ENCODE measurements at regions not wholly inside any gene's neighbourhood (a gene's known extent, or its start where the extent isn't known, plus 50 kb on each side); places are given as distances from the start of the nearest gene placed in this dataset.

- Mint-ChIP-seq H3K27me3 (ENCODE audit: low read depth in 2 of 2) (no peaks in the 10 kb centered on the region), H3K27ac (no peak overlapping the region), H3K4me3 (no peak overlapping the region), H3K36me3 (no peaks in the 10 kb centered on the region), H3K9me3 (peaks cover 6 to 7% of the 10 kb centered on the region in 2 donors), H3K4me1 (no peaks in the 10 kb centered on the region)
- H3K36me3 ChIP-seq (ENCODE audit: control insufficient read depth, insufficient read depth, low read length): no peaks in the 10 kb centered on the region
- H3K4me3 ChIP-seq (ENCODE audit: low read length): no peak overlapping the region
- no peaks in the 10 kb centered on the region for H3K9me3 ChIP-seq (ENCODE audit: control insufficient read depth, insufficient read depth, low read length)
- H3K27ac ChIP-seq (ENCODE audit: low read length): no peak overlapping the region
- 84% methylated on average over 4 of the region's 4 CpGs for WGBS (ENCODE audit: insufficient coverage)
- H3K27me3 ChIP-seq (ENCODE audit: control insufficient read depth, insufficient read depth, low read length): no peaks in the 10 kb centered on the region
- TF ChIP-seq CTCF (IDR thresholded peaks at IDR 0.05): no peak
- intact Hi-C loops (cut with micrococcal nuclease): no loop called here
- ATAC-seq (no peak), DNase-seq (no peak)
- H3K4me1 ChIP-seq (ENCODE audit: control insufficient read depth, insufficient read depth, low read length): no peaks in the 10 kb centered on the region
Measured at GRCh38 chr5:61896811-61897210, 409.2 kb upstream of the KIF2A start.

GRCh38 chr5:61897251-61897650 lies 408.8 kb upstream of the KIF2A start:
- no peak overlapping the region for H3K4me3 ChIP-seq (ENCODE audit: low read length)
- H3K4me1 ChIP-seq (ENCODE audit: control insufficient read depth, insufficient read depth, low read length): no peaks in the 10 kb centered on the region
- H3K36me3 ChIP-seq (ENCODE audit: control insufficient read depth, insufficient read depth, low read length): no peaks in the 10 kb centered on the region
- no peak overlapping the region for H3K27ac Mint-ChIP-seq
- no peak overlapping the region for H3K27ac ChIP-seq (ENCODE audit: low read length)
- peaks cover 6 to 7% of the 10 kb centered on the region in 2 donors for H3K9me3 Mint-ChIP-seq
- H3K9me3 ChIP-seq (ENCODE audit: control insufficient read depth, insufficient read depth, low read length): no peaks in the 10 kb centered on the region
- no peak overlapping the region for H3K4me3 Mint-ChIP-seq
- ATAC-seq (no peak), DNase-seq (no peak)
- no peaks in the 10 kb centered on the region for H3K36me3 Mint-ChIP-seq
- no peaks in the 10 kb centered on the region for H3K27me3 Mint-ChIP-seq (ENCODE audit: low read depth in 2 of 2)
- no peaks in the 10 kb centered on the region for H3K4me1 Mint-ChIP-seq
- H3K27me3 ChIP-seq (ENCODE audit: control insufficient read depth, insufficient read depth, low read length): no peaks in the 10 kb centered on the region
- no peak for TF ChIP-seq CTCF (IDR thresholded peaks at IDR 0.05)
- intact Hi-C loops (cut with micrococcal nuclease): no loop called here

GRCh38 chr5:61901997-61902396 lies 404.0 kb upstream of the KIF2A start:
- DNase-seq (no peak), ATAC-seq (no peak)
- Histone ChIP-seq H3K9me3 (ENCODE audit: control insufficient read depth, insufficient read depth, low read length) (no peaks in the 10 kb centered on the region), H3K27me3 (ENCODE audit: control insufficient read depth, insufficient read depth, low read length) (no peaks in the 10 kb centered on the region), H3K27ac (ENCODE audit: low read length) (no peak overlapping the region), H3K4me3 (ENCODE audit: low read length) (no peak overlapping the region), H3K36me3 (ENCODE audit: control insufficient read depth, insufficient read depth, low read length) (no peaks in the 10 kb centered on the region), H3K4me1 (ENCODE audit: control insufficient read depth, insufficient read depth, low read length) (no peaks in the 10 kb centered on the region)
- 84% methylated on average over 5 of the region's 5 CpGs for WGBS (ENCODE audit: insufficient coverage)
- H3K27me3 Mint-ChIP-seq (ENCODE audit: low read depth in 2 of 2): no peaks in the 10 kb centered on the region
- no peak for TF ChIP-seq CTCF (IDR thresholded peaks at IDR 0.05)
- no peaks in the 10 kb centered on the region for H3K4me1 Mint-ChIP-seq
- H3K36me3 Mint-ChIP-seq: no peaks in the 10 kb centered on the region
- H3K4me3 Mint-ChIP-seq: no peak overlapping the region
- no peak overlapping the region for H3K27ac Mint-ChIP-seq
- intact Hi-C loops (cut with micrococcal nuclease): no loop called here
- H3K9me3 Mint-ChIP-seq: peaks cover 2 to 4% of the 10 kb centered on the region in 2 donors

GRCh38 chr5:61904730-61905129 lies 401.3 kb upstream of the KIF2A start:
- H3K27ac Mint-ChIP-seq: no peak overlapping the region
- Histone ChIP-seq H3K4me3 (ENCODE audit: low read length) (no peak overlapping the region), H3K9me3 (ENCODE audit: control insufficient read depth, insufficient read depth, low read length) (no peaks in the 10 kb centered on the region), H3K4me1 (ENCODE audit: control insufficient read depth, insufficient read depth, low read length) (no peaks in the 10 kb centered on the region), H3K27me3 (ENCODE audit: control insufficient read depth, insufficient read depth, low read length) (no peaks in the 10 kb centered on the region), H3K27ac (ENCODE audit: low read length) (no peak overlapping the region), H3K36me3 (ENCODE audit: control insufficient read depth, insufficient read depth, low read length) (no peaks in the 10 kb centered on the region)
- no peak for TF ChIP-seq CTCF (IDR thresholded peaks at IDR 0.05)
- intact Hi-C loops (cut with micrococcal nuclease): no loop called here
- no peaks in the 10 kb centered on the region for H3K36me3 Mint-ChIP-seq
- no peaks in the 10 kb centered on the region for H3K27me3 Mint-ChIP-seq (ENCODE audit: low read depth in 2 of 2)
- ATAC-seq (no peak), DNase-seq (no peak)
- H3K4me1 Mint-ChIP-seq: no peaks in the 10 kb centered on the region
- H3K4me3 Mint-ChIP-seq: no peak overlapping the region
- 93% methylated on average over 1 of the region's 1 CpG for WGBS (ENCODE audit: insufficient coverage)
- peaks cover 0 to 4% of the 10 kb centered on the region in 2 donors for H3K9me3 Mint-ChIP-seq

Measured in natural killer cell (primary cell).